ENCODE measurements at regions not wholly inside any gene's neighbourhood (a gene's known extent, or its start where the extent isn't known, plus 50 kb on each side); places are given as distances from the start of the nearest gene placed in this dataset.

DNA sequence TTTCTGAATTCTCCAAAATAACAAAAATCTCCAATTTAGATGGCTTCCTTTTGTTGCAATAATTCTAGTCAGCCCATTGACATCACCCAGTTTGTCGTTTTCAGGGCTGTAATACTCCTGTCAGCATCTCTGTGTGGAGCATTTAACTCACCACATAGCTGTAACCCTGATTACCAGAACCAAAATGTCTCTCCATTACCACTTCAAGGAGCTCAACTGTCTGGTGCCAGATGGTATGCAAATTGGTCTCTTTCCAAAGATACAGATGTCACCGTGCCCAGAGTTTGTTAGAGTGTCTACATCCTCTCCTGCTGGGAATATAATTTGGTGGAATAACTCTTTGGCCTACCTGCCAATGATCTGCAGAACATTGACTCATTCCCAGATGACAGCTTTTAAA lies 350.3 kb upstream of the POT1 start:
- TF ChIP-seq, protein P1, sequence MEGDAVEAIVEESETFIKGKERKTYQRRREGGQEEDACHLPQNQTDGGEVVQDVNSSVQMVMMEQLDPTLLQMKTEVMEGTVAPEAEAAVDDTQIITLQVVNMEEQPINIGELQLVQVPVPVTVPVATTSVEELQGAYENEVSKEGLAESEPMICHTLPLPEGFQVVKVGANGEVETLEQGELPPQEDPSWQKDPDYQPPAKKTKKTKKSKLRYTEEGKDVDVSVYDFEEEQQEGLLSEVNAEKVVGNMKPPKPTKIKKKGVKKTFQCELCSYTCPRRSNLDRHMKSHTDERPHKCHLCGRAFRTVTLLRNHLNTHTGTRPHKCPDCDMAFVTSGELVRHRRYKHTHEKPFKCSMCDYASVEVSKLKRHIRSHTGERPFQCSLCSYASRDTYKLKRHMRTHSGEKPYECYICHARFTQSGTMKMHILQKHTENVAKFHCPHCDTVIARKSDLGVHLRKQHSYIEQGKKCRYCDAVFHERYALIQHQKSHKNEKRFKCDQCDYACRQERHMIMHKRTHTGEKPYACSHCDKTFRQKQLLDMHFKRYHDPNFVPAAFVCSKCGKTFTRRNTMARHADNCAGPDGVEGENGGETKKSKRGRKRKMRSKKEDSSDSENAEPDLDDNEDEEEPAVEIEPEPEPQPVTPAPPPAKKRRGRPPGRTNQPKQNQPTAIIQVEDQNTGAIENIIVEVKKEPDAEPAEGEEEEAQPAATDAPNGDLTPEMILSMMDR (conservative IDR thresholded peaks at IDR 0.05 in 1 of 2, IDR thresholded peaks at IDR 0.05 in 1 of 2; ENCODE audit: extremely low read depth in 1 of 2, insufficient read depth in 1 of 2, low read depth in 1 of 2, low read length in 2 of 2) = no peak
- no peak for TF ChIP-seq EZH2 (IDR thresholded peaks at IDR 0.05; ENCODE audit: borderline replicate concordance, low read length)
